GM12875 (cell line): ENCODE measurements at regions not wholly inside any gene's neighbourhood (a gene's known extent, or its start where the extent isn't known, plus 50 kb on each side); places are given as distances from the start of the nearest gene placed in this dataset.

Experiments used
- H3K4me3 ChIP-seq: one replicate; pipeline ENCODE4 v1.5.1; 2011; ENCODE audit warnings: low read depth, low read length, control low read depth
- TF ChIP-seq, protein P1 (sequence below): IDR thresholded peaks from 2 replicates; pipeline ENCODE4 v1.5.1; 2011; ENCODE audit warnings: low read depth, mild to moderate bottlenecking, control low read depth, inconsistent platforms, low read length, moderate library complexity, borderline replicate concordance; ENCODE audit not compliant: insufficient read depth

DNA sequence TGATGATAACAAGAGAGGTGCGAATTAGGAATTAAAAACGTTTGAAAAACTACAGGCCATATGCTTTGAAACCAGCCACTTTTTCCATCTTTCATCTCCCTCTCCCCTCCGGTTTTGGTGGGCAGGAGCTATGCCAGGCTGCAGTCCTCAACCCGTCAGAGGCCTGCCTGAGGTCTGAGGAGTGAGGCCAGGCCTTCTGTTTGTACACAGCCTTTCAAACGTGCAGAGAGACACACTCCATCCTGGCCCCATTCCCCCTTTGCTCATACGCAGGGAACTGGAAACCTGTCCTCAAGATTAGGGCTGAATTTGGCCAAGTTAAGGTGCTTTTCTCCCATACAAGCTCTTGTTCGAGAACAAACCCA is 74.5 kb downstream of the ZIC5 start:
- TF ChIP-seq, protein P1, sequence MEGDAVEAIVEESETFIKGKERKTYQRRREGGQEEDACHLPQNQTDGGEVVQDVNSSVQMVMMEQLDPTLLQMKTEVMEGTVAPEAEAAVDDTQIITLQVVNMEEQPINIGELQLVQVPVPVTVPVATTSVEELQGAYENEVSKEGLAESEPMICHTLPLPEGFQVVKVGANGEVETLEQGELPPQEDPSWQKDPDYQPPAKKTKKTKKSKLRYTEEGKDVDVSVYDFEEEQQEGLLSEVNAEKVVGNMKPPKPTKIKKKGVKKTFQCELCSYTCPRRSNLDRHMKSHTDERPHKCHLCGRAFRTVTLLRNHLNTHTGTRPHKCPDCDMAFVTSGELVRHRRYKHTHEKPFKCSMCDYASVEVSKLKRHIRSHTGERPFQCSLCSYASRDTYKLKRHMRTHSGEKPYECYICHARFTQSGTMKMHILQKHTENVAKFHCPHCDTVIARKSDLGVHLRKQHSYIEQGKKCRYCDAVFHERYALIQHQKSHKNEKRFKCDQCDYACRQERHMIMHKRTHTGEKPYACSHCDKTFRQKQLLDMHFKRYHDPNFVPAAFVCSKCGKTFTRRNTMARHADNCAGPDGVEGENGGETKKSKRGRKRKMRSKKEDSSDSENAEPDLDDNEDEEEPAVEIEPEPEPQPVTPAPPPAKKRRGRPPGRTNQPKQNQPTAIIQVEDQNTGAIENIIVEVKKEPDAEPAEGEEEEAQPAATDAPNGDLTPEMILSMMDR, result no peak

DNA sequence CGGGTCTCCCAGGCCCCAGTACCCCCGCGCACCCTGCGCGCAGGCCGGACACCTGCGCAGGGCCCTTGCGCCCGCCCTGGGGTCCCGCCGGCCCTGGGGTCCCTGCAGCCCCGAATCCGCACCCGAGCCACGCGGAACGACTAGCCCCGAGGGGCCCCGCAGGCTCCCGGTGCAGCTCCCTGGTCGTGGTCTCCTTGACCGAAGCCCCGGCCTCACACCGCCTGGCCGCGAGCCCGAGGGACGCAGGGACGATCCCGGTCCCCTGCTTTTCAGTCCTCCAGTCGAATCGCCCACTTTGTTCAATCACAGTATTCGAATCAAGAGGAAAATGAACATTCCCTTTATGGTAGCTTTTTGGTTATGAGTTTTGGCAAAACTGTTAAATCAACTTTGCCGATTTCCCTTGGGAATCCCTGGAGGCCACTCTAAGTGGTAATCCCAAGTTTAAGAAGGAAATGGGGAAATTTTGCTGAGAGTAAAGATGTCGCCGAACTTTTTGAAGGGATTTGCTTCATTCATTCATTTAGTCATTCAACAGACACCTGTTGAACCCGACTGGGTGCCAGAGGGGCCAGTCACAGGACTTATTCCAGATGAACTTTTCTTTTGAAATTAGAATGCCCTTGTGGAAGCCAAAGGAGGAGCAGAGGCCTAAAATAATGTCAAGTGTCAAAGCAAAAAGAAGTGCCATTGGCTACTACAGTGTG is 75.0 kb downstream of the ZIC5 start:
- TF ChIP-seq, protein P1, result no peak
- no peak overlapping the region for H3K4me3 ChIP-seq

More for the DNA sequence above, 74.5 kb downstream of the ZIC5 start:
- H3K4me3 ChIP-seq, result no peak overlapping the region

DNA sequence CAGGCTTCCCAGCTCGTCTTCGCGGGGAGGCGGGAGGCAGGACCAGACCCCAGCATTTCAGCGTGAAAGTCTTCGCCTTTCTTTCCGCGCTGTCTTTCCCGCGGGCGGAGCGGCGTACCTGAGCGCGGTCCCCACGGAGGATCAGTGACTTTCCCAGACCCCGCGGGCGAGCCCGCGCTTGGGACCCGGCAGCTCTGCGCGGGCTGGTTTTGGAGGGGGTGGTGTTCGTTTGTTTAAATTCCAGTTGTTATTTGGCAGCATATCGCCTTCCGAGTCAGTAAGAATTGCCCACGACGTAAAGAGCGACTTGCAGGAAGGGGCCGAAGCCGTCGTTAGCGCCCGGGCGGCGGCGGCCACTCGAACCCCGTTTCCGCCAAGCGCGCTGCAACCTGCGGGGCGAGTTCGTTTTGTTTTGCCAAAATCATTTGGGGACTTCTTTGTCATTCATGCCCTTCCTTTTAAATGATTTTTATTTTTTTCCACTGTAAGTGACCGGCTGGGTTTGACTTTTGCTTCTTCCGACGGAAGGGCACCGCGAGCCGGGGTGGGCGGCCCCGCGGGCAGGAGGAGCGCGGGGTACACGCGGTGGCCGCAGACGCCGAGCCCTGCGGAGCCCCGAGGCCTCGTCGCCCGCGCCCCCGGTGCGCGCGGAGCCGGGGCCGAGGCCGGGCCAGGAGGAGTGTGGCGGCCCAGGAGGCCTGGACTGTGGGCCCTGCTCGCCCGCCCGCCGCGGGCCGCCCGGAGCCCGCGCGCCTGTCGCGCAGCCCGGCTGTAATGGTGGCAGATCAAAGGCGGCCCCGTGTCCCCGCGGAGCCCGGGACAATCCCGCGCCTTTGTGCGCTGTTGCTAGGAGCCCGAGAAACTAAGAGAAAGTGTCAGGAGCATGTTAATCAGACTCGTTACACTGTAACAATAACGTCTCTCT is 75.9 kb downstream of the ZIC5 start:
- TF ChIP-seq, protein P1, result no peak
- peak overlapping the region; percentile 16 for H3K4me3 ChIP-seq

DNA sequence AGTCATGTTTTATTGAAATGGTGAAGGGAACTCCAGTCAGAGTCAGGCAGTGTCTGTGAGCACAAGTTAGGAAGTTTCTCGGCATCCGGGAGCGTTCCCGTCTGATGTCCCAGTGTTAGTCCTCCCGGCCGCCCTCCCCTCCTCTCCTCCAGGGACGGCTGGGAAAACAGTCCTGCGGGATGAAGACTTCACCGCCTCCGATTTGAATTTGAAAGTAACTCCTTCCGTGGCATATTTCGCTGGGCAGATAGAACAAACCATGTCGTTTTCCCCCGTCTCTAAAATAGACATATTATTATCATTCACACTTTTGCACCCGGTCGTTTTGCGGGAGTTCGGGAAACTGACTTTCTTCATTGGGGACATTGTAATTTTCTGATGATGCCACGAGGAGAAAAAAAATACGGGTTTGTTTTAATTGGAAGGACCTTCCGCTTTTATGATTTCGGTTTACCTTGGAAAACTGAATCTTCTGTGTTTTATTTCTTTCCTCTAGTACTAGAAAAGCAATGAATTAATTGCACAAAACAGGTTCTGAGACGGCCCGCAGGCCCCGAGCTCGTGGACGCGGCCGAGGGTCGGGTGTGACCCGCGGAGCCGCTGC is 76.6 kb downstream of the ZIC5 start:
- peak overlapping the region; percentile 6 for H3K4me3 ChIP-seq
- TF ChIP-seq, protein P1, result no peak

DNA sequence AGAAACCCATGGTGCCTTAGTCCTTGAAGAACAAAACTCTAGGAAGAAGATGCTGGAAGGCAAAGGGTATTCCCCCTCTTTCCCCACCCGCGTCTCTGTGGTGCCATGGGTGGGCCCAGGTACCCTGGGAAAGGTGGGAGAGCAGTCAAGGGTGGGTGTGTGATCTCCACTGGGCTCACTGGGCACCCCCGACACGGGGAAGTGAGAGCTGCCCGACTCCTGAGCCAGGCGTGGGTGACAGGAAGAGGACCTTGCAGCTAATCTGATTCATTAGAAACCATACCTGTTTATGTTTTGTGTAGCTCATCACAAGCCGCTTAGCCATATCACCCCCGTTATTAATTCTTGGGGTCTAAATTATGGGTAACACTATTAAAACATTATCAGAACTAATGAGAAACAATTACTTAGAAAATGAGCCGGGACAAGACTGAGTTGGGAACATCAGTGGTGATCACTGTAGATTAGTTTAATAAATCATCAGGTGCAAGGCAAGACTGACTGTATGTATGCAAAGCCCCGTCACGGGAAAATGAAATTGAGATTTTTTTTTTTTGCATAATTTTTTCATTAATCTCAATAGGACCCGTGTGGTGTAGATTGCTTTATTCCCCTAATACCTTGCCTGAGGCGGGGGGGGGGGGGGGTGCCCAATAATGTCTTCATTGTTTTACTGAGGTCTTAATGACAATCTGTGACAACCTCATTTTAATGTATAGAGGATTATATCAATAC is 77.3 kb downstream of the ZIC5 start:
- no peak overlapping the region for H3K4me3 ChIP-seq
- TF ChIP-seq, protein P1, result no peak

DNA sequence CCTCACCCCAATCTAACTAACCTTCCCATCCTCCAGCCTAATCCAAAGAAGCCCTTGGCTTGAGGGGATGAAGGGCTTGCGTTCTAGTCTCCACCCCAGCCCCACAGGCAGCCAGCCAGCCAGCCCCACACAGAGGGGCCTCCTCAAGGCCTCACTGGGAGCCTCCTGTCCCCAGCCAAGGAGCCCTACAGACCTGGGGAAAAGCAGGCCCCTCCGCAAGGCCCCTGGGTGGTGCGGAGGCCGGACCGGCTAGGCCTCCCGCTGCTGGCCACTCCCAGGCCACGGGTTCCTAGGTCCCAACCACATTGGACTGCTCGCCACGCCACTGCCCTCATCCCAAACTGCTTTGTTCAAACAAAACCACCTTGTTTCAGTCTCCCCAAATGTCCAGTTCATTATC is 78.0 kb downstream of the ZIC5 start:
- TF ChIP-seq, protein P1, result no peak
- H3K4me3 ChIP-seq, result no peak overlapping the region
